Endothelial cell of umbilical vein (primary cell): ENCODE measurements at regions not wholly inside any gene's neighbourhood (a gene's known extent, or its start where the extent isn't known, plus 50 kb on each side); places are given as distances from the start of the nearest gene placed in this dataset.
A peak's percentile ranks its signal among the peaks of the same experiment; 100 is the strongest.

Experiments
- BruUV-seq: library from RNA; stranded (reverse); fragments of 400-500 nt; replicated peaks from 2 replicates; lab custom pipeline; 2021; lab: Mats Ljungman, UMichigan
- CTCF ChIA-PET: fragments of 300-600, 350-600 bp; sonication (Branson Sonifier 250); formaldehyde crosslinking; loops from one replicate; lab custom pipeline; 2021; ENCODE audit warnings: antibody characterized with exemption, inconsistent platforms; lab: Charles Lee
- POLR2A ChIA-PET: fragments of 300-600, 350-600 bp; sonication (Branson Sonifier 250); formaldehyde crosslinking; loops from one replicate; lab custom pipeline; 2021; ENCODE audit warnings: antibody characterized with exemption, inconsistent platforms; lab: Charles Lee
- DNase-seq: peaks from one replicate; pipeline ENCODE4 v3.0.0-alpha.2; 2011; ENCODE audit warnings: low read depth, low spot score
- FAIRE-seq: peaks from 2 replicates; lab custom pipeline; 2011; peaks lifted over from hg19 to GRCh38; lab: Jason Lieb, UNC
- H2AFZ ChIP-seq: 2 replicates; pipeline ENCODE4 v1.6.0; 2012; ENCODE audit warnings: low read depth, low read length, control low read depth, inconsistent platforms
- H3K27ac ChIP-seq: 2 replicates; pipeline ENCODE4 v1.5.1; 2011; ENCODE audit warnings: low read depth, mild to moderate bottlenecking, control low read depth, low read length, moderate library complexity; ENCODE audit not compliant: insufficient read depth
- H3K27me3 ChIP-seq, 2 experiments: 2 replicates each; pipeline versions ENCODE4 v1.6.0 to v1.6.1; 2011; ENCODE audit warnings: low read length in 2 of 2, mixed read lengths in 1 of 2; ENCODE audit not compliant: control insufficient read depth in 2 of 2, insufficient read depth in 2 of 2
- H3K36me3 ChIP-seq, 2 experiments: 2 replicates in 1 of 2; 3 replicates in 1 of 2; pipeline ENCODE4 v1.5.1; 2011; ENCODE audit warnings: low read length in 2 of 2, mild to moderate bottlenecking in 1 of 2, moderate library complexity in 1 of 2; ENCODE audit not compliant: control insufficient read depth in 2 of 2, insufficient read depth in 2 of 2; ENCODE audit errors: extremely low read depth in 1 of 2
- H3K4me1 ChIP-seq: 3 replicates; pipeline ENCODE4 v1.5.1; 2011; ENCODE audit warnings: mild to moderate bottlenecking, low read length; ENCODE audit not compliant: control insufficient read depth, insufficient read depth; ENCODE audit errors: extremely low read depth
- H3K4me2 ChIP-seq: 2 replicates; pipeline ENCODE4 v1.6.1; 2011; ENCODE audit warnings: low read length, control low read depth, mixed read lengths; ENCODE audit not compliant: insufficient read depth
- H3K4me3 ChIP-seq, 3 experiments: fragments of 200-600 bp in 1 of 3; sonication (generic), shearing (Covaris generic) in 1 of 3; replicated peaks in 1 of 3; 2 replicates each; pipeline ENCODE4 v1.5.1; 2011 to 2016; ENCODE audit warnings: control low read depth in 3 of 3, low read length in 3 of 3, mild to moderate bottlenecking in 2 of 3, inconsistent platforms in 1 of 3, low read depth in 1 of 3, moderate library complexity in 1 of 3; ENCODE audit not compliant: insufficient read depth in 1 of 3
- H3K79me2 ChIP-seq: 2 replicates; pipeline ENCODE4 v1.6.0; 2012; ENCODE audit warnings: low read length, inconsistent platforms; ENCODE audit not compliant: control insufficient read depth, insufficient read depth
- H3K9ac ChIP-seq: replicated peaks from 2 replicates; pipeline ENCODE3; 2011; ENCODE audit warnings: low read length, control low read depth; ENCODE audit not compliant: insufficient read depth; ENCODE audit errors: extremely low read depth
- H3K9me1 ChIP-seq: replicated peaks from 3 replicates; pipeline ENCODE4 v1.6.0; 2011; ENCODE audit warnings: mild to moderate bottlenecking, low read length; ENCODE audit not compliant: control insufficient read depth, insufficient read depth; ENCODE audit errors: extremely low read depth
- H3K9me3 ChIP-seq: replicated peaks from 2 replicates; pipeline ENCODE4 v1.5.1; 2012; ENCODE audit warnings: low read length, inconsistent platforms; ENCODE audit not compliant: control insufficient read depth, insufficient read depth
- H4K20me1 ChIP-seq: replicated peaks from 2 replicates; pipeline ENCODE3; 2011; ENCODE audit warnings: mild to moderate bottlenecking, low read length; ENCODE audit not compliant: control insufficient read depth, insufficient read depth; ENCODE audit errors: extremely low read depth
- EZH2 ChIP-seq: IDR thresholded peaks from 2 replicates; pipeline ENCODE4 v1.6.1; 2012; ENCODE audit warnings: borderline replicate concordance, low read depth, mild to moderate bottlenecking, moderate library complexity, low read length, inconsistent platforms; ENCODE audit not compliant: severe bottlenecking
- FOS ChIP-seq: IDR thresholded peaks from 2 replicates; pipeline ENCODE4 v1.6.1; 2011; ENCODE audit warnings: mild to moderate bottlenecking, low read length, moderate library complexity, borderline replicate concordance; ENCODE audit not compliant: insufficient read depth
- GATA2 ChIP-seq: IDR thresholded peaks from 2 replicates; pipeline ENCODE4 v1.7.0; 2011; ENCODE audit warnings: low read depth, mild to moderate bottlenecking, moderate library complexity, mixed read lengths, low read length; ENCODE audit not compliant: insufficient read length, insufficient read depth
- JUN ChIP-seq: IDR thresholded peaks from 2 replicates; pipeline ENCODE4 v1.6.1; 2011; ENCODE audit warnings: borderline replicate concordance, low read depth; ENCODE audit not compliant: insufficient read length, insufficient read depth
- MYC ChIP-seq: IDR thresholded peaks from one replicate; pipeline ENCODE4 v1.6.1; 2011; ENCODE audit warnings: mild to moderate bottlenecking, low read depth, low read length
- POLR2A ChIP-seq: IDR thresholded peaks from 2 replicates; pipeline ENCODE4 v1.6.1; 2012; ENCODE audit warnings: low read depth, mild to moderate bottlenecking, control low read depth, low read length
- POLR2AphosphoS5 ChIP-seq: IDR thresholded peaks from 2 replicates; pipeline ENCODE4 v1.6.1; 2012; ENCODE audit warnings: low read depth, mild to moderate bottlenecking, control low read depth, low read length, moderate library complexity; ENCODE audit not compliant: insufficient read depth
- dilution Hi-C: fragments of 300-500 bp; cut with MboI; formaldehyde crosslinking; loops from one replicate; pipeline ENCODE4 v1.15.0; 2019; ENCODE audit warnings: low sequenced_read_pairs; ENCODE audit not compliant: extremely low pct_ligation_motif_present
- intact Hi-C: fragments of 100-400 bp; cut with micrococcal nuclease; formaldehyde crosslinking; loops from one replicate; pipeline ENCODE4 v1.10.0; 2022
- TF ChIP-seq, protein P1 (sequence below): IDR thresholded peaks from 2 replicates; pipeline ENCODE4 v1.6.1; 2011; ENCODE audit not compliant: insufficient read depth, insufficient read length
- TF ChIP-seq, protein P2 (sequence below), 2 donors: IDR thresholded peaks; 1 replicate in 1 of 2; 2 replicates in 1 of 2; pipeline ENCODE4 v1.5.1; 2011; ENCODE audit warnings: low read length in 2 of 2, mild to moderate bottlenecking in 2 of 2, moderate library complexity in 2 of 2, control low read depth in 1 of 2, inconsistent platforms in 1 of 2, low read depth in 1 of 2; ENCODE audit not compliant: insufficient read depth in 1 of 2; ENCODE audit errors: extremely low read depth in 1 of 2

DNA sequence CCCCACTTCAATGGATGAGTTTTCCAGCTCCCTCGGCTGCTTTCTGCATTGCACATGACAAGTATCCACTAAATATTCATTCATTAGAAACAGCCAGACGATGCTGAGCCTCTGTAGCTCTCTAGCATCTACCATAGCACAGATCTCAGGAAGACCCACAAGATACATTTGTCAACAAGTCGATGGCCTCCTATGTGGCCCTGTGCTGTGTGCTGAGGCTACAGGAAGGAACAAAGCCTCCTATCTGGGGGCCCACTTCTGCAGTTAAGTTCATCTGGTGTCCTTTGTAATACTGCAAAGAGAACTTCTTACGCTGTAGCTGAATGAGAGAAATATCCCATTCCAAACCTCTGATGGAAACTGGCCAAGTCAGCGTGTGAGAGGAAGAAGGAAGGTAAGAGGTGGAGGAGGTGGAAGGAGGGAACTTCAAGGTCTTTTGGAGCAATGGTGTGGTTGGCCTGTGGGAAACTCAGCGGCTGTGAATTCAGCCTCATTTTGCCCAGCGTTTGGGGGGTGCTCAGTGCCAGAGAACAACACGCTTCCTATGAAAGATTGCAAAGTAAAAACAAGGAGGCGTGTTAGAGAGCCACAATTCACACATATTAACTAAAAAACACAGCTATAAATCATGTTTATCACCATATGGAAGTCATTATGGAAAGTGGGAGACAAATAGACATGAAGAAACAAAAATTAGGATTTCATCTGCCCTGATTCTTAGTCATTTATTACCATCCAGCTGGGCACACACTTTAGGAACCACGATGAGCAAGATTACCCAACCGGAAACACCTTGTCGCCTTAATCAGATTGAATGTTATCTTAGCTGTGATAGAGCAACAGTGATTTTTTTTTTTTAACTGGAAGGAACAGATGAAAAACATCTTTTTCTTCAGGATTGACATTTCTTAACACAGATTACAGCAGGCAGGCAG lies 62.2 kb upstream of the USP6NL start:
- no peak overlapping the region for H3K4me3 ChIP-seq
- H3K9ac ChIP-seq, result peak overlapping the region; percentile 19
- H3K9me3 ChIP-seq, result no peaks in the 10 kb centered on the region
- peak overlapping the region; percentile 30 for H2AFZ ChIP-seq
- H3K4me1 ChIP-seq, result peaks cover 21% of the 10 kb centered on the region
- intact Hi-C loops, result loop anchor here (1.0 kb wide), 2 partner anchors 12 to 26 kb away; no protein-coding TSS in a partner anchor
- FAIRE-seq (peak; percentile 85), DNase-seq (peak; percentile 94)
- dilution Hi-C loops, result no loop called here
- H3K27ac ChIP-seq, result peak overlapping the region; percentile 46
- ChIA-PET CTCF (interaction anchor here (0.5 to 2.3 kb wide), 7 partner anchors 9 to 127 kb away, joined by 3 to 13 read pairs (median 4); no protein-coding TSS in a partner anchor), POLR2A (interaction anchor here (1.1 to 1.2 kb wide), 2 partner anchors 13 to 24 kb away, joined by 3 to 7 read pairs; no protein-coding TSS in a partner anchor)
- no TSS peak for BruUV-seq
- peak overlapping the region; percentile 55 for H3K4me2 ChIP-seq
- no peaks in the 10 kb centered on the region for H3K9me1 ChIP-seq
- TF ChIP-seq JUN, result peak; percentile 65
- peak; percentile 92 for TF ChIP-seq GATA2
- TF ChIP-seq EZH2, result no peak
- no peak for TF ChIP-seq MYC
- TF ChIP-seq, protein P1, sequence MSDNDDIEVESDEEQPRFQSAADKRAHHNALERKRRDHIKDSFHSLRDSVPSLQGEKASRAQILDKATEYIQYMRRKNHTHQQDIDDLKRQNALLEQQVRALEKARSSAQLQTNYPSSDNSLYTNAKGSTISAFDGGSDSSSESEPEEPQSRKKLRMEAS, result no peak
- peak; percentile 42 for TF ChIP-seq FOS
- TF ChIP-seq POLR2A, result peak; percentile 57
- TF ChIP-seq, protein P2, sequence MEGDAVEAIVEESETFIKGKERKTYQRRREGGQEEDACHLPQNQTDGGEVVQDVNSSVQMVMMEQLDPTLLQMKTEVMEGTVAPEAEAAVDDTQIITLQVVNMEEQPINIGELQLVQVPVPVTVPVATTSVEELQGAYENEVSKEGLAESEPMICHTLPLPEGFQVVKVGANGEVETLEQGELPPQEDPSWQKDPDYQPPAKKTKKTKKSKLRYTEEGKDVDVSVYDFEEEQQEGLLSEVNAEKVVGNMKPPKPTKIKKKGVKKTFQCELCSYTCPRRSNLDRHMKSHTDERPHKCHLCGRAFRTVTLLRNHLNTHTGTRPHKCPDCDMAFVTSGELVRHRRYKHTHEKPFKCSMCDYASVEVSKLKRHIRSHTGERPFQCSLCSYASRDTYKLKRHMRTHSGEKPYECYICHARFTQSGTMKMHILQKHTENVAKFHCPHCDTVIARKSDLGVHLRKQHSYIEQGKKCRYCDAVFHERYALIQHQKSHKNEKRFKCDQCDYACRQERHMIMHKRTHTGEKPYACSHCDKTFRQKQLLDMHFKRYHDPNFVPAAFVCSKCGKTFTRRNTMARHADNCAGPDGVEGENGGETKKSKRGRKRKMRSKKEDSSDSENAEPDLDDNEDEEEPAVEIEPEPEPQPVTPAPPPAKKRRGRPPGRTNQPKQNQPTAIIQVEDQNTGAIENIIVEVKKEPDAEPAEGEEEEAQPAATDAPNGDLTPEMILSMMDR (IDR thresholded peaks at IDR 0.05; ENCODE audit: extremely low read depth in 1 of 2, insufficient read depth in 1 of 2, low read depth in 1 of 2, low read length in 2 of 2), result no peak
- TF ChIP-seq POLR2AphosphoS5, result peak; percentile 84
- H3K36me3 ChIP-seq, result no peaks in the 10 kb centered on the region
- no peaks in the 10 kb centered on the region for H3K79me2 ChIP-seq
- H4K20me1 ChIP-seq, result no peaks in the 10 kb centered on the region
- H3K27me3 ChIP-seq, result no peaks in the 10 kb centered on the region
